ENCODE measurements at regions not wholly inside any gene's neighbourhood (a gene's known extent, or its start where the extent isn't known, plus 50 kb on each side); places are given as distances from the start of the nearest gene placed in this dataset.
"Not testable (repeated sequence)": the region's sequence is repeated elsewhere in the genome, so short reads cannot be mapped to it uniquely, and the experiment has no call there.

DNA sequence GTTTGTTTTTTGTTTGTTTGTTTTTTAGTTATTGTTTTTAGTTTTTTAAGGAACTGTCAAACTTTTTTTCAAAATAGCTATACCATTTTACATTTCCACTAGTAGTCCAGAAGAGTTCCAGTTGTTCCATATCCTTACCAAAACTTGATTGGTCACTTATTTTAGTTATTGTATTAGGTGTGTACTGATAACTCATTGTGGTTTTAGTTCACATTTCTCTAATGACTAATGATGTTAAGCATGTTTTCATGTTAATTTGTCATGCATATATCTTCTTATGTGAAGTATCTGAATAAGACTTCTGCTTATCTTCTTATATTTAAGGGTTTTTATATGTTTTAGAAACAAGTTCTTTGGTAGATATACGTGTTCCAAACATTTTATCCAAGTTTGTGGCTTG is 89.5 kb downstream of the CD200R1L start:
- no peak overlapping the region for H3K4me3 ChIP-seq (replicated peaks; ENCODE audit: low read depth, low read length)
- no peaks in the 10 kb centered on the region for H3K36me3 ChIP-seq (ENCODE audit: control insufficient read depth, insufficient read depth, low read length)
- TF ChIP-seq, protein P1, sequence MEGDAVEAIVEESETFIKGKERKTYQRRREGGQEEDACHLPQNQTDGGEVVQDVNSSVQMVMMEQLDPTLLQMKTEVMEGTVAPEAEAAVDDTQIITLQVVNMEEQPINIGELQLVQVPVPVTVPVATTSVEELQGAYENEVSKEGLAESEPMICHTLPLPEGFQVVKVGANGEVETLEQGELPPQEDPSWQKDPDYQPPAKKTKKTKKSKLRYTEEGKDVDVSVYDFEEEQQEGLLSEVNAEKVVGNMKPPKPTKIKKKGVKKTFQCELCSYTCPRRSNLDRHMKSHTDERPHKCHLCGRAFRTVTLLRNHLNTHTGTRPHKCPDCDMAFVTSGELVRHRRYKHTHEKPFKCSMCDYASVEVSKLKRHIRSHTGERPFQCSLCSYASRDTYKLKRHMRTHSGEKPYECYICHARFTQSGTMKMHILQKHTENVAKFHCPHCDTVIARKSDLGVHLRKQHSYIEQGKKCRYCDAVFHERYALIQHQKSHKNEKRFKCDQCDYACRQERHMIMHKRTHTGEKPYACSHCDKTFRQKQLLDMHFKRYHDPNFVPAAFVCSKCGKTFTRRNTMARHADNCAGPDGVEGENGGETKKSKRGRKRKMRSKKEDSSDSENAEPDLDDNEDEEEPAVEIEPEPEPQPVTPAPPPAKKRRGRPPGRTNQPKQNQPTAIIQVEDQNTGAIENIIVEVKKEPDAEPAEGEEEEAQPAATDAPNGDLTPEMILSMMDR (IDR thresholded peaks at IDR 0.05; ENCODE audit: insufficient read depth, low read length, poor library complexity, severe bottlenecking): no peak

DNA sequence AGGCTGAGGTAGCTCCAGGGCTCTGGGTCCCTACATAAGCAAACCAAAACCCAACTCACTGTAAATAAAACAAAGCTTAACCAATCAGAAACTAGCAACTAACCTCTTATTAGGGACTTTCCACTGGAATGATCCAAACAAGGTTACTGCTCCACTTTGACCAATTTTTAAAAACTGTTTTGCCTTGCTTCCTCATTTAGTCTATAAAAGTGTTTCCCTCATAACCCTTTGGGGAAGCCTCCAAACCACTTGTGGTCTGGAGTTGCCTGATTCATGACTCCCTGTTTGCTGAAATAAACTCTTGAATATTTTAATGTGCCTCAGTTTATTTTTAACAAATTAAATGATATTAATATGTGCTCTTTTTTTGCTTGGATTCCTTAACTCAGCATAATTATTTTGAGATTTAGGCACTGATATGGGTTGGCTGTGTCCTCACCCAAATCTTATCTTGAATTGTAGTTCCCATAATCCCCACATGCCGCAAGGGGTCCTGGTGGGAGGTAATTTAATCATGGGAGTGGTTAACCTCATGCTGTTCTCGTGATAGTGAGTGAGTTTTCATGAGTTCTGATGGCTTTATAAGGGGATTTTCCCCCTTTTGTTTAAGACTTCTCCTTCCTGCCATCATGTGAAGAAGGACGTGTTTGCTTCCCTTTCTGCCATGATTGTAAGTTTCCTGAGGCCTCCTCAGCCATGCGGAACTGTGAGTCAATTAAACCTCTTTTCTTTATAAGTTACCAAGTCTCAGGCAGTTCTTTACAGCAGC is 90.6 kb downstream of the CD200R1L start:
- DNase-seq (ENCODE audit: extremely low read depth, insufficient read length): no peak
- TF ChIP-seq, protein P1 (IDR thresholded peaks at IDR 0.05; ENCODE audit: insufficient read depth, low read length, poor library complexity, severe bottlenecking): no peak

More for the DNA sequence above, 89.5 kb downstream of the CD200R1L start:
- no peaks in the 10 kb centered on the region for H3K27me3 ChIP-seq (replicated peaks; ENCODE audit: control insufficient read depth, insufficient read depth, low read length)
- no peak for DNase-seq (ENCODE audit: extremely low read depth, insufficient read length)

DNA sequence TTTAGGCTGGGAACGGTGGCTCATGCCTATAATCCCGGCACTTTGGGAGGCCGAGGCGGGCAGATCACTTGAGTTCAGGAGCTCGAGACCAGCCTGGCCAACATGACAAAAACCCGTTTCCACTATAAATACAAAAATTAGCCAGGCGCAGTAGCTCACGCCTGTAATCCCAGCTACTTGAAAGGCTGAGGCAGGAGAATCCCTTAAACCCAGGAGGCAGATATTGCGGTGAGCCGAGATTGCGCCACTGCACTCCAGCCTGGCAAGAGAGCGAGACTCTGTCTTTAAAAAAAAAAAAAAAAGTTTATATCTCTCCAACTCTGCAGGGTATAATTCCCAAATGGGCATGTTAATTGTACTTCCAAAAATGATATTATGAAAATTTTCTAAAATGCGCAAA is 91.6 kb downstream of the CD200R1L start:
- H3K36me3 ChIP-seq (ENCODE audit: control insufficient read depth, insufficient read depth, low read length); DNase-seq (ENCODE audit: extremely low read depth, insufficient read length); H3K4me3 ChIP-seq (replicated peaks; ENCODE audit: low read depth, low read length); H3K27me3 ChIP-seq (replicated peaks; ENCODE audit: control insufficient read depth, insufficient read depth, low read length): not testable (repeated sequence)

More for the DNA sequence above, 90.6 kb downstream of the CD200R1L start:
- H3K36me3 ChIP-seq (ENCODE audit: control insufficient read depth, insufficient read depth, low read length): no peaks in the 10 kb centered on the region
- H3K4me3 ChIP-seq (replicated peaks; ENCODE audit: low read depth, low read length): no peak overlapping the region
- H3K27me3 ChIP-seq (replicated peaks; ENCODE audit: control insufficient read depth, insufficient read depth, low read length): no peaks in the 10 kb centered on the region

GRCh38 chr3:112751564-112752512 is 94.8 kb downstream of the CD200R1L start:
- no peaks in the 10 kb centered on the region for H3K36me3 ChIP-seq (ENCODE audit: control insufficient read depth, insufficient read depth, low read length)
- TF ChIP-seq, protein P1 (IDR thresholded peaks at IDR 0.05; ENCODE audit: insufficient read depth, low read length, poor library complexity, severe bottlenecking): no peak
- no peak overlapping the region for H3K4me3 ChIP-seq (replicated peaks; ENCODE audit: low read depth, low read length)
- no peak for DNase-seq (ENCODE audit: extremely low read depth, insufficient read length)
- H3K27me3 ChIP-seq (replicated peaks; ENCODE audit: control insufficient read depth, insufficient read depth, low read length): no peaks in the 10 kb centered on the region

DNA sequence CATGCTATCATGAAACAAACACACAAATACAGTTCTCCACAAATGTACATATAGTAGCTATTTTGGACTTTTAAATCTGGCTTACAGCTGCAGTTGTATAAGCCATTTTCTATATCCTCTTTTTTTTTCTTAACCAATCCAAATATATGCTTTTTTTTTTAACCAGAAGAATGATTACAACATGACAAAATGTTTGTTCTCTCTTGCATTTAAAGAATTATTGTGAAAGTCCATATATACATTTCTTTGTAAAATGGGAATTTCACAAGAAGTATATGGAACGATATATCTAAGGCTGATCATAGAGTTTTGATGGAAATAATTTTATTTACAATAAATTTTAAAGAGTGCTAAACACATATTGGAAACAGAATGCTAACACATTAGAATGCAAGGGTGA is 95.6 kb downstream of the CD200R1L start:
- no peaks in the 10 kb centered on the region for H3K36me3 ChIP-seq (ENCODE audit: control insufficient read depth, insufficient read depth, low read length)
- TF ChIP-seq, protein P1 (IDR thresholded peaks at IDR 0.05; ENCODE audit: insufficient read depth, low read length, poor library complexity, severe bottlenecking): no peak
- DNase-seq (ENCODE audit: extremely low read depth, insufficient read length): no peak
- H3K27me3 ChIP-seq (replicated peaks; ENCODE audit: control insufficient read depth, insufficient read depth, low read length): no peaks in the 10 kb centered on the region
- H3K4me3 ChIP-seq (replicated peaks; ENCODE audit: low read depth, low read length): no peak overlapping the region

DNA sequence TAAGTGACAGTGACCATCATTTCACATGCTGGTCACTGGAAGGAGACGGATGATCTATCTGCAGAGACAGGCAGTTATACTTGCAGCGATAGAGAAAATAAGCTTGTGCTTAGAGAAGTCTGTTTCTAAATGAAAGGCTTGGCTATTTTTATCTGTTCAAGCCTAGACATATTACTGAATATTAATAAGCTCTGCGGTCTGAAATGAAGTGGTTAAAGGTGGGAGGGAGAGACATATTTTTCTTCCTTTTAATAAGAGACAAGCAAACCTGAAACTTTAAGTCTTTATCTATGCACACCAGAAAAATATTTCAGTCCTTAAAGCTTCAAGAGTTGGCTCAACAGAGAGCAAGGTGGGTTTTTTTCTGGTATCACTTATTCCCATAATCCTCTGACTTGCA is 99.0 kb downstream of the CD200R1L start:
- DNase-seq (ENCODE audit: extremely low read depth, insufficient read length): no peak
- no peaks in the 10 kb centered on the region for H3K36me3 ChIP-seq (ENCODE audit: control insufficient read depth, insufficient read depth, low read length)
- TF ChIP-seq, protein P1 (IDR thresholded peaks at IDR 0.05; ENCODE audit: insufficient read depth, low read length, poor library complexity, severe bottlenecking): no peak

More for the DNA sequence above, 99.0 kb downstream of the CD200R1L start:
- Histone ChIP-seq H3K27me3 (replicated peaks; ENCODE audit: control insufficient read depth, insufficient read depth, low read length) (no peaks in the 10 kb centered on the region), H3K4me3 (replicated peaks; ENCODE audit: low read depth, low read length) (no peak overlapping the region)
